ENCODE measurements at regions not wholly inside any gene's neighbourhood (a gene's known extent, or its start where the extent isn't known, plus 50 kb on each side); places are given as distances from the start of the nearest gene placed in this dataset.
"Not testable (repeated sequence)": the region's sequence is repeated elsewhere in the genome, so short reads cannot be mapped to it uniquely, and the experiment has no call there.

DNA sequence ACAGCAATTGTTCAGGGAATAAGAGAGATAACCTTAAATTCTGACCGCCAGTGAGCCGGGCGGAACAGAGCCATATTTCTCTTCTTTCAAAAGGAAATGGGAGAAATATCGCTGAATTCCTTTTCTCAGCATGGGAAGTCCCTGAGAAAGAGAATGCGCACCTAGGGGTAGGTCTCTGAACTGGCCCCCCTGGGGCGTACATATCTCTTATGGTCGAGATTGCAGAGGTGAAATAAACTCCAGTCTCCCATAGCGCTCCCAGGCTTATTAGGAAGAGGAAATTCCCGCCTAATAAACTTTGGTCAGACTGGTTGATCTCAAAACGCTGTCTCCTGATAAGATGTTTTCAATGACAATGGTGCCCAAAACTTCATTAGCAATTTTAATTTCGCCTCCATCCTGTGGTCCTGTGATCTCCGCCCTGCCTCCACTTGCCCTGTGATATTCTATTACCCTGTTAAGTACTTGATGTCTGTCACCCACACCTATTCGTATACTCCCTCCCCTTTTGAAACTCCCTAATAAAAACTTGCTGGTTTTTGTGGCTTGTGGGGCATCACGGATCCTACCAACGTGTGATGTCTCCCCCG lies 195.8 kb upstream of the HMCN1 start:
- DNase-seq: not testable (repeated sequence)

DNA sequence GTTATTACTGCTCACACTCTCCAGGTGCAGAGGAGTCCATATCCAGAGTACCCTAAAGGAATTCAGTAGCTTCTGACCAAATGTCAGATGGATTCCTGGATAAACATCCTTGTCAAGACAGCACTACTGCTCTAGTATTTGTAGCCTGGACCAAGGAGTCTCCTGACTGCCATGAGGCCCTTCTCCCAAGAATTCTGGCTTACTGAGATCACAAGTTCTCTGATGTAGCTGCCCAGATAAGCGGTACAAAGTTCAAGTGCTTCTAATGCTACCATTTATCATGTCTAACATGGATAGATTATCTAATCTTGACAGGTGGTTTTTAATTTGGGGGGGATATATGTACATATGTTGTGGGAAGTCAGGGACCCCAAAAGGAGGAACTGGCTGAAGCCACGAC lies 196.6 kb upstream of the HMCN1 start:
- DNase-seq: no peak

DNA sequence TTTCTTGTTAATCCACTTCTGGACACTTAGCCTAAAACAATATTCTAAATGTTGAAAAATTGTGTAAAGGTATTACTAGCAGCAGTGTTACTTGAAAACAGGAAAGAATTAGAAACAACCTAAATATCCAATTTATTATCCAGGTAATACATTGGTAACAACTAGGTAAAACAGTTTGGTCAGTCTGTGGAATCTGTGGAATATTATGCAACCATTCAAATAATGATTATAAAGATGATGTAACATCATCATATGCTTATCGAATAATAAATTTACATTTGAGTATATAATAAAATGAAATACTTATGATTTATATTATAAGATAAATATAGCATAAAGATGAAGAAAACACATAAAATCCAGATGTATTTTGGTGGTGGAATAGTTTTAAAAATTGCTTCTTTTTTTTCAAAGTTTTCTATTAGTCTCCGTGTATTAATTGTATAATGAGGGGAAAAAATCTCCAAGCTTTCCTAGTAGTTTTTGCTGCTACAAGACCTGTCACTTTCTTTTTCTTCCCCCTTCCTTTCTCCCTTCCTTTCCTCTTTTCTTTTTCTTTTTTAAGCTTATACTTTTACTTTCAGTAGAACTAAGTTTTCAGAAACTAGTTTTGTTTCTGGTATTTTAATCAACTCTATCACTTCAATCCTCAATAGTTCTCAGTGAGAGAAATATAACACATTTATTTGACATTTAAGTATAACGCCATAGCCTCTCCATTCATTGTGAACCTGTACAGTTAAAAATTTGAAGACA lies 197.8 kb upstream of the HMCN1 start:
- DNase-seq: no peak

DNA sequence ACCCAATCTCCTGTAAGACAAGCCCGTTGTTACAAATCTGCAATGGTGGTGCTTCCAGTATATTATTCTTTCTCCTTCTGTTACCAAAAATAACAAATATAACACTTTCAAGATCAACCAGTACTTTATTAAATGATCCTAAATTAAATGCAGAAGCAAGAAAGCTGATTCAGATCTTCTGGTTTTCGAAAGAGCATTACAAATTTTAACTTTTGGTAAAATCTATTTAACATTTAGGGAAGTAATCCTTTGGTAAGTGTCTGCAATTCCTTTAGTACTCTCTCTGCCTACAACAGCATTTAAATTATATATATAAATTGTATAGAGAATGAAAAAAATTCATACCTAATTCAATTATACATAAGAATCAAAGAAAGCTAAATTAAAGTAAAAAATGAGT lies 198.6 kb upstream of the HMCN1 start:
- DNase-seq: no peak

DNA sequence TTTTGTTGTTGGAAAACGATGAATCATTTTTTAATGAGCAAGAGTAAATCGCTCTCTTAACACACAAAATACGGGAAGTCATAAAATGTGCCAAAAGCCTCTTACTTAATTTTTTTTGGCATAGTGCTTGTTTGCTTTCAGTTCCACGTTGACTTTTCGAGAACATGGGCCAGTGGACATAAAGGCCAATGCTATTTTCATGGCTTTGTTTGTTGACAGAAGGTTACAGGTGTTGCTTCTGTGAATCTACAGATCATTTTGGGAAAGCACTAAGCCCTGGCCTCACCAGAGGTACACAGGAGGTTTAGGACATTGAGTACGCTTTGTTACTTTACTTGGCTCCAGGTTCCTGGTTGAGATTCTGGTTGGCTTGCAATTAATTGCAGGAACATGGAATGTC lies 199.4 kb upstream of the HMCN1 start:
- no peak for DNase-seq

DNA sequence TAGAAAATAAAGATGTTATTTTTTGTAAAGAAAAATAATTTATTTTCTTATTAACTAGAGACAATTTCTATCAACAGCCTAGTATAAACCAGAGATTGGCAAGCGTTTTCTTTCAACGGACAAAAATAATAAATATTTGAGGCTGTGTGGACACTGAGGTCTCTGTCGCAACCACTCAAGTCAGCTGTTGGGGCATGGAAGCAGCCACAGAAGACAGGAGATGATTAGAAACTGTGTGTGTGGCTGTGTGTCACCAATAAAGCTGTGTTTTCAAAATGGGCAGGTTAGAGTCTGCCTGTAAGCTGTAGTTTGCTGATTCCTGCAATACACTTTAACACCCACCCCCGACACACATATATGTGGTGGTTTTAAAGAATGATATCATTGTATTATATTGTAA lies 200.6 kb upstream of the HMCN1 start:
- DNase-seq: no peak

DNA sequence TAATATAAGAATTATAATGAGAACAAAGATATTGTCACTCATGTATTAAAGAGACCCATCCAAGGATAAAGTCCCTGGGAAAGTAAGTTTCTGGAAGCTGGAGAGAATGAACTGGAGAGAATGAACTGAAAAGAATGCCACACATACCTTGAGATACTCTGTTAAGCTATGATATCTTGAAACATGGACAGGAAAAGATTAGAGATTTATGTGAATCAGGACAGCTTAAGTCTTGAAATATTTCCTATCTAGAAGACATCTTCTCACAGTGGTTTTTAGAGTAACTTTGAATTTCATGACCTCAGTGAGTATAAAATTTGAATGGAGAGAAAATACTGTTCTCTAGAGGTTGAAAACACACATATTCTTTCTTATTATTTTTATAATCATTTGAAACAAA lies 201.3 kb upstream of the HMCN1 start:
- DNase-seq: no peak

DNA sequence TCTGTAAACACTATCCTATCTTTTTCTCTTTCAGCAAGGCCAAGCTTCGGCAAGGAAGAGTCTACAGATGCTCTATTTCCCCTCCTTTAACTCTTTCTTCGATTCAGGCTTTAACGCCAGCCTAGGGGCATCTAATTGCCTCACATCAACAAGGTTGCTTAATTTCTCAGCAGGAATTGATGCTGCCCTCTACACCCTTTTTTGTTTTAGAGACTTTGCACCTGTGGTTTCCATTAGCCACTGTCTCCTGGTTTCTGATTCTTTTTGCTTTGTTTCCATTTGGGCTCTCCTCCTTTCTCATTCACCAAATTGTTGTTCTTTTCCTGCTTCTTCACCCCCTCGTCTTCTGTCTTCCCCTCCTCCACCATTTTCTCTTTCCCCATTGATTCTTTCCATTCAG lies 202.4 kb upstream of the HMCN1 start:
- DNase-seq: no peak

DNA sequence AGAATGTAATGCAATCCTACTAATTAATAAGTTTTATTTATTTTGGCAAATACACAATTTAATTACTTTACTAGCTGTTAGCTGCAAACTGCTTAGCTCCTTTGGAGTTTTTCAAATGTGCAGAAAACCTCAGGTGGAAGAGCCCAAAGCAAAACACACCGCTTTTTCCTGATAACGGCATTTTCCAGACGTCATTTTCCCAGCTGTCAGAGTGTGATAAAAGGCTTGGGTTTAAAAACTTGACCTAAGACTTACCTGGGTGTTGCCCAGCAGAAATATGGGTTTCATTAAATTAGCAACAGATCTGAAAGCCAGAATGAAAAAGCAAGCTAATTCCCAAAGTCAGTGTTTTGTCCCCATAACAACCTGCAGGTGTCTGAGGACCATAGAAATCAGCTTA lies 204.0 kb upstream of the HMCN1 start:
- DNase-seq: no peak

DNA sequence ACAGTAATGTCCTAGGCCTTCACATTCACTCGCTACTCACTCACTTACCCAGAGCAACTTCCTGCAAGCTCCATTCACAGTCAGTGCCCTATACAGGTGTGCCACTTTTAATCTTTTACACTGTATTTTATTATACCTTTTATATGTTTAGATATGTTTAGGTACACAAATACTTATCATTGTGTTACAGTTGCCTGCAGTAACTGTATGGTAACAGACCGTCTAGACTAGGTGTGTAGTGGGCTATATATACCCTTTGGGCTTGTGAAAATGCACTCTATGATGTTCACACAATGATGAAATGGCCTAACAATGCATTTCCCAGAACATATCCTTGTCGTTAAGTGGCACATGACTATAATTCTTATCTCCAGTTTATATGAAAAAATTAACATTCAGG lies 204.5 kb upstream of the HMCN1 start:
- no peak for DNase-seq

DNA sequence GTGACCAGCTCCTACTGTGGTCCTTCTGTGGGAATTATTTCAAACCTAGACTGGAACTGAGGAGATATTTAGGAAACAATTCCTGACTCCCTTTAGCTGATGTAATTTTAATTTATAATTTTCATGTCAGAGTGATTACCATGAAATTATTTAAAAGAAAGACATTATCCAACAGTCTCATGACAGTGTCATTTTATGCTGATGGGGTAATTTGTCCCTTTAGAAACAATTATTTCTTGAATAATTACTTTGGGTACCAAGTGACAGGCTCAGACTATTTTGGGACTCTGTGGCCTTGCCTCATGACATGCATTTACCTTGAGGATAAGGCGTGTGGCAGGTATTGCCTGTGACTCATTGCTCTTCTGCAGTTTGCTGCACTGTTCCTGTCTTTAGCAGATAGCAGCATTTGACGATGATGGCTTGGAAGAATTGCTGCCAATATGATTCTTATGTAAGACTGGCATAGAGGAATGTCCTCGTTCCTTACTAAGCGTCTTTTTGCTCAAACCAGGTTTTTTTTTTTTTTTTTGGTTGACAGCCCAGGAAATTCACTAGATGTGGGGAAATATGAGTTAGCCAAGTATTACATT lies 206.0 kb upstream of the HMCN1 start:
- DNase-seq: no peak

DNA sequence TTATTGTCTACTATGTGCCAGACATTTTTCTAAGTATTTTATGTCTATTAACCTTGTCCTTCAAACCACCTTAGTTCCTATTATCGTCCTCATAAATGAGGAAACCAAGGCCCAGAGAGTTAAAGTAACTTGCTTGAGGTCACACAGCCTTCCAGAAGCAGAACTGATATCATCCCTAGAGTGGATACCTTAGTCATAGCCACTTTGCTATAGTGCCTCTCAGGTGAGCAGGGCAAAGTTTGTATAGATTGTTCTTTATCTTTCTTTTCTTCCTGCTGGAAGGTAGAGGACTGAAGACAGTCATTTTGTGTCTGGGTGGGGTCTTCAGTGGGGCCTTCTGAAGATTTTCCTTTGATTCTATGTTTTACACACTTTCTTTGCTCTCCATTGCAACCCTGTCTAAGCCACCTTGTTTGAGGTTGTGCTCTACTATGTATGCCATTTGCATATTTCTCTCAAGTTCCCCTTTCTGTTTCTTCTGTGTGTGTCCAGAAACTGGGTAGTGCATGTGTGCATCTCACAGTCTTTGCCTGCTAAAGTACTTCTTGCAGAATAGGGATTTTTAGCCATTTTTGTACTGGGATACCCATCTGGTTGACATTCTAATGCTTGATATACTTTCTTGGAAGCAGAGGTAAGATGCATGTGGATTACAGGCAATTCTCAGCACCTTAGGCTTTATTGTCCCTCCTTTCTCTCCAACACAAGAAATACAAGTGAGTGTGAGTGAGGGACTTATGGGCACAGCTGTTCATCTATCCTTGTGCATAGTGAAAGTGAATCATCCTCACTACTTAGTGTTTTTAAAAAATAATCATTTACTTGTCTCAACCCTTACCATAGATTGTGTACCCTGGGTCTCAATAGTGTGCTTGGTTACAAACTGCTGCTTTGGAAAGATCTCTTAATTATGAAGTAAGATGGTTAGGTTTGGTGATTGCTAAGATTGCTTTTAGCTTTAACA lies 207.6 kb upstream of the HMCN1 start:
- DNase-seq: no peak

DNA sequence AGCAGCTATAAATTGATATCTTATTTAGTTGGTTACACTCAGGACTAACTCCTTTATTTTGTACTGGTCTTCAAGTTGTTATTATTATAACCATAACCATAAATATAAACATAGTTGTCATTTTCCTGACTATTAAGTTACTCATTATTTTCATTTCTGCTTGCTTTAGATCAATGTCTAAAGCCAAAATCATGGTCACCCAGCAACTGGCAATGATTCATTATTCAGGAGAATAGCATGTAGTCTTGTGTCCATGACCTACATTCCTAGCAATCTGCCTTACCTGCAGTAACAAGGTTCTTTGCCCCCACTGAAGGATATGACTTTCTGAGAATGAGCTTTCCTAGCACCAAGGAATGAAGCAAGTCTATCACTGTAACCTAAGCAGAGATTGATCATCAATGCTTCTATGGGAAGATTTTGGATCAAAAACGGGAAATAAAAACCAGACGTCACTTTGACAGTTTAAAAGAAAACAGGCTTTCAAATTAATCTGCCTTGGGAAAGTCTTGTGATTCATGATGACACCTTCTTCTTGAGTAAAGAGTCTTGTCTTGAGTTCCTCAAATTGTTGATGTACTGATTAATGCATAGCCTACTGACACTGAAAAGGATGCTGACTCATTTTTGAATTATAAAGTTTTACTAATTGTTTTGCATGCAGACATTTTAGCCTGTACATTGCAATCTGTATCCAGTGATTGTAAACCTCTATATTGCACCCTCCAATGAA lies 203.3 kb upstream of the IVNS1ABP start:
- no peak for DNase-seq

DNA sequence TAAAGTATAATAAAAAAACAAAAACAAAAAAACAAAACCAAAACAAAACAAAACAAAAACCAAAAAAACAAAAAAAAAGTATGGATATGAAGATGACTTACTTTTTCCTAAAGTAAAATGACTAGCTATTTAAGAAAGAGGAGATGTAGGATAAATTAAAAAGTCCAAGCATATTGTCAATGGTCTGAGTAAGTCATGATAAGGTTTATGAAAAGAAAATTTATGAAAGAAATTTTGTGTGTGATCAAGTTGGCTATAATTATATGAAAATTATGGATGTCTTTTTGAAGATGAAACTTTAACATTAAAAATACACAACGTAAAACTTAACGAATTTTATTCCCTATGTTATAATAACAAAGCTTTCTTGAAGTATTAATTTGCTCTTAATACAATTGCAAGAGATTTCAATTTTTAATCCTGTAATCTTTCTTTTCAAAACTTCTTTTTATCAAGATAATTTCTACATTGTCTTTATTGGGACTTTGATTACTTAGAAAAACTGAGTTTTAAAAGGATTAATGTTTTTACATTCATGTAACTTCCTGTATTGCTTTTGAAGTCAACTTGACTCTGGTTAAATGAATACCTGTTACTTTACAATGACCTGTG lies 200.9 kb upstream of the IVNS1ABP start:
- no peak for DNase-seq

DNA sequence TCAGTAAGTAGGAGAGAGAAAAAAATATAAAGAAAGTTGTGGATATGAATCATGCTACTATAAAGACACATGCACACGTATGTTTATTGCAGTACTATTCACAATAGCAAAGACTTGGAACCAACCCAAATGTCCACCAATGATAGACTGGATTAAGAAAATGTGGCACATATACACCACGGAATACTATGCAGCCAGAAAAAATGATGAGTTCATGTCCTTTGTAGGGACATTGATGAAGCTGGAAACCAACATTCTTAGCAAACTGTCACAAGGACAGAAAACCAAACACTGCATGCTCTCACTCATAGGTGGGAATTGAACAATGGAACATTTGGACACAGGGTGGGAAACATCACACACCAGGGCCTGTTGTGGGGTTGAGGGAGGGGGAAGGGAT lies 200.3 kb upstream of the IVNS1ABP start:
- not testable (repeated sequence) for DNase-seq

DNA sequence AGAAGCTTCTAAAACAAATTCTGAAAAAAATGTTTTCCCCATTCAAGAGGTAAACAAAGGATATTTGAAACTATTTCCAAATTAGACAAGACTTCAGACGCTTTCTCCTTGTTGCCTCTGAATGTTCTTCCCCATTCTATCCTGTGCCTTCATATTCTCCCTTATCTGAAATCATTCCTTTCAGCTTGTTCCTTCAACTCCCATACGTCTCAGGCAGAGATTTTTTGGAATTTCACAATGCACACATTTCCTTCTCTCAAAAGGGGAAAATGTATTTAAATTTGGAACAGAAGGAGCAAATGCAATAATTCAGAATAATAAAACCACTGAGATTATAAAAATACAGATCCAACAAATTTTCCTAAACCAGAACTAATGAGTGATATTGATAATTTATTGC lies 198.7 kb upstream of the IVNS1ABP start:
- DNase-seq: no peak

DNA sequence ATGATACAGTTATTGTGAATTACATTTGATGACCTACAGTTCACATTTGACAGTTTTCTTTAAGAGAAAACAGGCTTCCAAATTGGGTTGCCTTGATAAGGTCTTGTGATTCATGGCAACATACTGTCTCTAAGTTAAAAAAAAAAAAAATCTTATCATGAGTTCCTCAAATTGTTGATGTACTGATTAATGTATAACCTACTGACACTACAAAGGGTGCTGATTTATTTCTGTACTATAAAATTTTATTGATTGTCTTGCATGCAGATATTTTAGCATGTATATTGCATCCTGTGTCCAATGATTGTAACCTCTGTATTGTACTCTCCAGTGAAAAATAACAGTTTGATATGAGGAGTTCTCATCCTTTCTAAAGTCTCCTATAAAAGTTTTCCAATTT lies 197.3 kb upstream of the IVNS1ABP start:
- no peak for DNase-seq

DNA sequence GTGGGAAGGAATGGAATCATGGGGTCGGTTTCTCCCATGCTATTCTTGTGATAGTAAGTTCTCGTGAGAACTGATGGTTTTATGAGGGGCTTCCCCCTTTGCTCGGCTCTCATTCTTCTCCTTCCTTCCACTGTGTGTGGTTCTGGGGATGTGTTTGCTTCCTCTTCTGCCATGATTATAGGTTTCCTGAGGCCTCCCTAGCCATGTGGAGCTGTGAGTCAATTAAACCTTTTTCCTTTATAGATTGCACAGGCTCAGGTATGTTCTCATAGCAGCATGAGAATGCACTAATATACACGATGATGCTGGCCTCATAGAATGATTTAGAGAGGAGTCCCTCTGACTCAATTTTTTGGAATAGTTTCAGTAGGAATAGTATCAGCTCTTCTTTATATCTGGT lies 195.4 kb upstream of the IVNS1ABP start:
- no peak for DNase-seq

DNA sequence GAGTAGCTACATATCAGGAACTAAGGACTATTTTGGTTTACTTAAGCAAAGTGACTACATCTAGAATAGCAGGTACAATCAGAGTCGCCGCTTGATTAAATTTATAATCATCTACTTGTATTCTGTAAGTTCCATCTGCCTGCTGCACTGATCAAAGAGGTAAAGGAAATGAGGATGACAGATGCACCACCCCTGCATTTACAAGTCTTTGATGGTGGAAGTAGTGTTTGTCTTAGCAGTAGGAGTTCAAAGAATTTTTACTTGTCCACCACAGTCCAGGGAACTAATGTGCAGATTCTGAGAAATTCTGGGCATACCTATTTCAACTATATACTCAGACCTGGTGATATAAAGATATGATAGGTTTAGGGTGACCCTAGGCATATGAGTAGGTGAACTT lies 184.1 kb upstream of the IVNS1ABP start:
- no peak for DNase-seq

DNA sequence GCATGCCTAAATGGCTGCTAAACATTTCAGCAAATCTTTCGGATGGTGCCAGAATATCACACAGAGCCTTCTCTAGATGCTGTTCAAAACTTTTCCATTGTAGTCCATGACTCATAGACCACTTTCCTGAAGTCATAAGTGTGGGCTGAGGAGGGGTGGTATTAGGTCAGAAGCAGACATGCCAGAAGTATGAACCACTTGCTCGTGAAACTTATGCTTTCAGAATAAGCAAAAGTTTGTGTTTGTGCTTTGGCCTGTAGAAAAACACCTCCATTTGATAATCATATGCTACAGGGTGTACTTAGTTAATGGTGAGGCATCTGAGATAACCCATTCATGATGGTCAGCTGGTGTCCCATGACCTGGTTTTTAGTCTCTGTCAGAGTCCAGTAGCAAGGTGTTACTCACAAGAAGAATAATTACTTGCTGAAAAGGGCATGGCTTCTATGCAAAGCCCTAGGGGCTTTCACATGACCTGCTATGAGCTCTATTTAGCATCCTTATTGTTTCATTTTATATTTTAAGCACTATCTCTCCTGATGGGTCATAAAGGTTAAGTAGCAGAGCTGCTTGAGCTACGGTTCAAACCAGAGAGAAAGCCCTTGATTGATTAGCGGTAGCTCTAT lies 183.1 kb upstream of the IVNS1ABP start:
- DNase-seq: no peak

DNA sequence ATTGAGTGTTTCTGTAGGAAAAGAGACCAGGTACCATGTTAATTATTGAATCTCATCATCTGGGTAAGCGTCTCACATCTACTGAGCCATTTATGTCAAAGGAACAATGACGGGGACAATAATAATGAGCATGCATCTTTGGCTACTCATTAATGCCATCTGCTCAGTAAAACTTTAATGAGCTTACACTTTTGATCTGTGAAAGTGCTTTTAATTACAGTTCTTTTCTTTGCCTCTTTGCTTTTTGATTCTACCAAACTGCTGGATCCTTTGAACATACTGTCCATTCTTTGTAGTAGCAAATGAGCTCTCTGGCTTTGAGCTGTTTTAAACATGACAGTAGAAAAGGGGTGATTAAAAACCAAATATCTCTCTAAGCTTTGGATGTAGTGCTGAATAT lies 181.2 kb upstream of the IVNS1ABP start:
- peak; percentile 72 to 86 for DNase-seq

DNA sequence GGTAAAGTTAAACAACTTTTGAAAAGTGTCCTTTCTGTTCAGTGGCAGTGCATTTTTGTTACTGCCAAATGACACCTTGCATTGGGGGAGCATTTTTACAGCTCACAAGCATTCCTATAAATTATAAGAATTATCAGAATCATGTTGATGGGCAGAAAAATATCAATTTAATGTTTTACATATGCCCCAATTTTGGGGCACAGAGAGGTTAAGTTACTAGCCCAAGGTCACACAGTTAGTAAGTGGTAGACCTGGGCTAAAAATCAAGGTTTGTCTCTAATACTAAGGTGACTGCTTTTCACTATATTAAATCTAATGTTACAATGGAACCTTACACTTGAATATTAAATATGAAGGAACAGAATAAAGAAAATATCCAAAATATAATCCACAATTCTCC lies 180.1 kb upstream of the IVNS1ABP start:
- no peak for DNase-seq

Measured in NCI-H524 (cell line).